ENCODE measurements at regions not wholly inside any gene's neighbourhood (a gene's known extent, or its start where the extent isn't known, plus 50 kb on each side); places are given as distances from the start of the nearest gene placed in this dataset.

- Histone ChIP-seq H3K27me3 (no peaks in the 10 kb centered on the region), H3K9me3 (no peaks in the 10 kb centered on the region), H3K27ac (no peak overlapping the region), H3K4me3 (no peak overlapping the region), H3K36me3 (no peaks in the 10 kb centered on the region), H3K4me1 (no peaks in the 10 kb centered on the region)
- TF ChIP-seq CTCF (IDR thresholded peaks at IDR 0.05), result no peak
- intact Hi-C loops (cut with DNase I), result no loop called here
- no peak for FAIRE-seq
- ATAC-seq, result no peak
- DNase-seq, result no peak
These were observed 324.1 kb upstream of the FAM47C start for GRCh38 chrX:36684053-36684452.

DNA sequence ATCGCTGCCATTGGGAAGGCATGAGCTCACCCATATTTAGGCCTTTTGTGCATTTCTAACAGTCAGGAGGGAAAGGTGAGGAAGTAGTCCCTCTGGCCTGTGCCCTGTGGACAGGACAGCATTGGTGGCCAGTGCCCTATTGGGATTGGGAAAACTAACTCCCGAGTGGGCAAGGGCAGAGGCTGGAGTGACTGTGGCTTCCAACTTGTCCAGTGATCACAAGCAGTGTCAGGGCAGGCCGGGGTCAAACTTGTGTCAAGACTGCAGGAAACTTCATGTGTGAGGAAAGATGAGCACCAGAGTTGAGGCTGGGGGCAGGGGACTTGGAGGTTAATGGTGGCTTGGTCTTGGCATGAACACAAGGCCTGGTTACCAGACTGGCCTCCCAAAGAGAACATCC is 286.2 kb upstream of the FAM47C start:
- DNase-seq (peak in 1 of 6 donors; percentile 22), FAIRE-seq (no peak), ATAC-seq (no peak)
- H3K27ac ChIP-seq, result no peak overlapping the region
- no peaks in the 10 kb centered on the region for H3K36me3 ChIP-seq
- no peaks in the 10 kb centered on the region for H3K9me3 ChIP-seq
- H3K4me1 ChIP-seq, result no peaks in the 10 kb centered on the region
- H3K27me3 ChIP-seq, result no peaks in the 10 kb centered on the region
- 73 to 78% methylated on average over 3 of the region's 3 CpGs for WGBS, 2 donors
- no peak for TF ChIP-seq CTCF (IDR thresholded peaks at IDR 0.05)
- no peak overlapping the region for H3K4me3 ChIP-seq
- intact Hi-C loops (cut with DNase I), result no loop called here

- no peak for TF ChIP-seq CTCF (IDR thresholded peaks at IDR 0.05)
- no peaks in the 10 kb centered on the region for H3K4me1 ChIP-seq
- no peak overlapping the region for H3K27ac ChIP-seq
- no peak overlapping the region for H3K4me3 ChIP-seq
- H3K27me3 ChIP-seq, result no peaks in the 10 kb centered on the region
- ATAC-seq, result no peak
- 66 to 81% methylated on average over 2 of the region's 2 CpGs for WGBS, 2 donors
- no peaks in the 10 kb centered on the region for H3K36me3 ChIP-seq
- no peaks in the 10 kb centered on the region for H3K9me3 ChIP-seq
- no peak for FAIRE-seq
- no peak for DNase-seq
- intact Hi-C loops (cut with DNase I), result no loop called here
These were observed 254.6 kb upstream of the FAM47C start for GRCh38 chrX:36753602-36754001.

DNA sequence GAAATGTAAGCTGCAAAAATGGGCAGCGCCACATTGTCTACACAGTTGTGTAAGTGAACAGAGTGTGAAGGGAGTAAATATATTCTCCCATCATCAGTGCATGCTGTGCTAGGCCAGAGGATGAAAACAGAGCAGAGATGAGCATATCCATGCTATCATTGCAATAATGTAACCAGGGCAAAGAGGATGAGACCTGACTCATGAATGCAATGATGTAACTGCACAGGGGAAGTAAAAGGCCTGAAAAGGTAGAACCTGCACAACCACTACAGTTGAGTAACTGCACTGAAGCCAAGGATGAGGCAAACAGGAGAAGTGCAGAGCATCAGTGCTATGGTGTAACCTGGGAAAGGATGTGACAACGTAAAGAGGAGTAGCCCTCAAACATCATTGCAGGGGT is 220.4 kb upstream of the FAM47C start:
- no peaks in the 10 kb centered on the region for H3K36me3 ChIP-seq
- ATAC-seq (no peak), FAIRE-seq (no peak), DNase-seq (no peak)
- no peak for TF ChIP-seq CTCF (IDR thresholded peaks at IDR 0.05)
- no peaks in the 10 kb centered on the region for H3K4me1 ChIP-seq
- WGBS, 2 donors, result 76 to 80% methylated on average over 2 of the region's 2 CpGs
- peaks cover 0 to 7% (median 0%) of the 10 kb centered on the region in 4 donors for H3K27me3 ChIP-seq
- H3K27ac ChIP-seq, result no peak overlapping the region
- no peaks in the 10 kb centered on the region for H3K9me3 ChIP-seq
- intact Hi-C loops (cut with DNase I), result no loop called here
- H3K4me3 ChIP-seq, result no peak overlapping the region

DNA sequence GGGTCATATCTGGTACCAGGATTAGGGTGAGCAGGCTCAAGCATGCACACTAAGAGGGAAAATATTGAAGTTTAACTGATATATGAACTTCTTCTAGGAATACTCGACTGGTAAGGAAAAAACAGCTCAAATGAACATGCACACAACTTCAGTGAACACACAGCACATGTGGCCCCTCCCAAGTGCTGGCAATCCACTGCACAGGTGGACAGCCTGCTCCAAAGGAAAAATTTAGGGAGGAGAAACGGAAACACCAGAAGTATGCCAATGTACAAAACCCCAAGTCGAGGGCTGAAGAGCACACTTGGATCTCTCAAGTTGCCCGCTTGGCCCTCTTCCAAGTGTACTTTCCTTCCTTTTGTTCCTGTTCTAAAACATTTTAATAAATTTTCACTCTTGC is 205.0 kb upstream of the FAM47C start:
- Histone ChIP-seq H3K4me3 (no peak overlapping the region), H3K36me3 (no peaks in the 10 kb centered on the region), H3K27me3 (peaks cover 0 to 6% (median 0%) of the 10 kb centered on the region in 4 donors), H3K9me3 (no peaks in the 10 kb centered on the region), H3K27ac (no peak overlapping the region), H3K4me1 (no peaks in the 10 kb centered on the region)
- FAIRE-seq (no peak), ATAC-seq (no peak), DNase-seq (no peak)
- 70 to 72% methylated on average over 4 of the region's 4 CpGs for WGBS, 2 donors
- no peak for TF ChIP-seq CTCF (IDR thresholded peaks at IDR 0.05)
- intact Hi-C loops (cut with DNase I), result no loop called here
